Neural progenitor cell (in vitro differentiated cells): ENCODE measurements at regions not wholly inside any gene's neighbourhood (a gene's known extent, or its start where the extent isn't known, plus 50 kb on each side); places are given as distances from the start of the nearest gene placed in this dataset.
"Not testable (repeated sequence)": the region's sequence is repeated elsewhere in the genome, so short reads cannot be mapped to it uniquely, and the experiment has no call there.

ENCODE experiments used
- DNase-seq: peaks from one replicate; pipeline ENCODE4 v3.0.0-alpha.2; 2016; ENCODE audit warnings: low spot score
- H2AFZ ChIP-seq: fragments of 200-600 bp; sonication (generic); replicated peaks from 2 replicates; pipeline ENCODE4 v1.6.1; 2016; ENCODE audit warnings: antibody characterized with exemption
- H3F3A ChIP-seq: fragments of 200-600 bp; sonication (generic); 2 replicates; pipeline ENCODE4 v1.6.1; 2016; ENCODE audit warnings: antibody characterized with exemption, low read depth
- H3K27ac ChIP-seq: fragments of 200-600 bp; sonication (generic); 2 replicates; pipeline ENCODE4 v1.5.1; 2016; ENCODE audit warnings: mild to moderate bottlenecking
- H3K27me3 ChIP-seq: fragments of 200-600 bp; sonication (generic); 2 replicates; pipeline ENCODE4 v1.6.1; 2016; ENCODE audit warnings: mild to moderate bottlenecking, moderate library complexity
- H3K36me3 ChIP-seq: fragments of 200-600 bp; sonication (generic); 2 replicates; pipeline ENCODE4 v1.5.1; 2016
- H3K4me1 ChIP-seq: fragments of 200-600 bp; sonication (generic); 2 replicates; pipeline ENCODE4 v1.6.1; 2016; ENCODE audit warnings: mixed run types
- H3K4me2 ChIP-seq: fragments of 200-600 bp; sonication (generic); 2 replicates; pipeline ENCODE4 v1.6.1; 2016
- H3K4me3 ChIP-seq: fragments of 200-600 bp; sonication (generic); 2 replicates; pipeline ENCODE4 v1.5.1; 2016
- H3K79me2 ChIP-seq: fragments of 200-600 bp; sonication (generic); 2 replicates; pipeline ENCODE4 v1.6.1; 2016; ENCODE audit warnings: low read depth
- H3K9ac ChIP-seq: fragments of 200-600 bp; sonication (generic); 2 replicates; pipeline ENCODE4 v1.6.1; 2016
- H3K9me3 ChIP-seq: fragments of 200-600 bp; sonication (generic); 2 replicates; pipeline ENCODE4 v1.5.1; 2016; ENCODE audit warnings: low read depth
- H4K20me1 ChIP-seq: fragments of 200-600 bp; sonication (generic); 2 replicates; pipeline ENCODE4 v1.6.1; 2016; ENCODE audit warnings: low read depth
- H3K27ac Mint-ChIP-seq: 3 replicates; pipeline ENCODE4 v1.8.0; 2021; ENCODE audit warnings: mixed read lengths
- H3K27me3 Mint-ChIP-seq: 2 replicates; pipeline ENCODE4 v1.8.0; 2022; ENCODE audit warnings: low read depth, mild to moderate bottlenecking, inconsistent platforms, moderate library complexity, mixed read lengths; ENCODE audit not compliant: insufficient read depth
- H3K36me3 Mint-ChIP-seq: 3 replicates; pipeline ENCODE4 v1.8.0; 2021; ENCODE audit warnings: mixed read lengths
- H3K4me1 Mint-ChIP-seq: 3 replicates; pipeline ENCODE4 v1.8.0; 2021; ENCODE audit warnings: mixed read lengths
- H3K4me3 Mint-ChIP-seq: 3 replicates; pipeline ENCODE4 v1.8.0; 2021; ENCODE audit warnings: mild to moderate bottlenecking, moderate library complexity, mixed read lengths
- H3K9me3 Mint-ChIP-seq: 3 replicates; pipeline ENCODE4 v1.8.0; 2020; ENCODE audit warnings: mixed read lengths
- EZH2 ChIP-seq: fragments of 200-600 bp; sonication (generic); IDR thresholded peaks from 2 replicates; pipeline ENCODE4 v1.6.1; 2017; ENCODE audit warnings: antibody characterized with exemption, mild to moderate bottlenecking, moderate library complexity
- EZH2phosphoT487 ChIP-seq: fragments of 200-600 bp; sonication (generic); IDR thresholded peaks from 2 replicates; pipeline ENCODE4 v1.6.1; 2017; ENCODE audit warnings: antibody characterized with exemption
- TF ChIP-seq, protein P1 (sequence below): fragments of 200-600 bp; sonication (generic); IDR thresholded peaks from 2 replicates; pipeline ENCODE4 v1.5.1; 2017; ENCODE audit warnings: antibody characterized with exemption, mild to moderate bottlenecking

DNA sequence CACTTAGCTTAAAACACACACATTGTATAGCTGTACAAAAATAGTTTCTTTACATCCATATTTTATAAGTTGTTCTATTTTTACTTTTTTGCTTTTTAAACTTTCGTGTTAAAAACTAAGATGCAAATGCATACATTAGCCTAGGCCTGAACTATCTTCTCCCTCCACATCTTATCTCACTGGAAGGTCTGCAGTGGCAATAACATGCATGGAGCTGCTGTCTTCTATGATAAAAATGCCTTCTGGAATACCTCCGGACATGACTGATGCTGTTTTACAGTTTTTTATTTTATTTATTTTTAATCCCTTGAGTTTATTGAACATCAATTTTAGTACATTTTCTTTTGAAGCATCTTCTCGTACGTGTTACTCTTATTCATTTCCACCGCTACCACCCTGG lies 112.3 kb upstream of the TSPAN8 start:
- no peak for DNase-seq
- no peaks in the 10 kb centered on the region for H3F3A ChIP-seq
- H2AFZ ChIP-seq: no peak overlapping the region
- H3K36me3 ChIP-seq: no peaks in the 10 kb centered on the region
- Mint-ChIP-seq H3K4me3 (no peak overlapping the region), H3K9me3 (no peaks in the 10 kb centered on the region), H3K36me3 (no peaks in the 10 kb centered on the region), H3K4me1 (no peaks in the 10 kb centered on the region), H3K27ac (no peak overlapping the region), H3K27me3 (no peaks in the 10 kb centered on the region)
- H3K27me3 ChIP-seq: no peaks in the 10 kb centered on the region
- H3K27ac ChIP-seq: no peak overlapping the region
- no peaks in the 10 kb centered on the region for H3K9me3 ChIP-seq
- no peak for TF ChIP-seq EZH2phosphoT487
- no peak for TF ChIP-seq EZH2
- H3K4me1 ChIP-seq: no peaks in the 10 kb centered on the region
- no peak overlapping the region for H3K4me3 ChIP-seq
- no peak overlapping the region for H3K4me2 ChIP-seq
- H3K79me2 ChIP-seq: no peaks in the 10 kb centered on the region
- H3K9ac ChIP-seq: no peak overlapping the region
- H4K20me1 ChIP-seq: no peaks in the 10 kb centered on the region

DNA sequence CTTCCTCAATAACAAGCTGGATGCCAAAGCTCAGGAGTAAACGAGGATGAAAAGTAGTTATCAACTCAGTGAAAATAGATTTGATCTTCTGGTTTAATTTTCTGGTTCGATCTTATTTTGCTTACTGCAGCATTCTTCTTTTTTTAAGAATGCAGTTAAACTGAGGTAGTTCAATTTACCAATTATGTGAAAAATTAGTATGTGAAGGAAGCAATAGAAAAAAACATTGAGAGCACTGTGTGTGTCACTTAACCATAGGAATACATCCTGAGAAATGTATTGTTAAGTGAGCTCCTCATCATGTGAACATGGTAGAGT lies 111.4 kb upstream of the TSPAN8 start:
- Histone ChIP-seq H3K4me1 (no peaks in the 10 kb centered on the region), H3F3A (no peaks in the 10 kb centered on the region), H3K4me2 (no peak overlapping the region), H3K4me3 (no peak overlapping the region), H3K9me3 (no peaks in the 10 kb centered on the region), H3K9ac (no peak overlapping the region), H4K20me1 (no peaks in the 10 kb centered on the region), H3K36me3 (no peaks in the 10 kb centered on the region), H3K79me2 (no peaks in the 10 kb centered on the region), H2AFZ (no peak overlapping the region), H3K27ac (no peak overlapping the region), H3K27me3 (no peaks in the 10 kb centered on the region)
- TF ChIP-seq EZH2 (no peak), EZH2phosphoT487 (no peak)
- TF ChIP-seq, protein P1, sequence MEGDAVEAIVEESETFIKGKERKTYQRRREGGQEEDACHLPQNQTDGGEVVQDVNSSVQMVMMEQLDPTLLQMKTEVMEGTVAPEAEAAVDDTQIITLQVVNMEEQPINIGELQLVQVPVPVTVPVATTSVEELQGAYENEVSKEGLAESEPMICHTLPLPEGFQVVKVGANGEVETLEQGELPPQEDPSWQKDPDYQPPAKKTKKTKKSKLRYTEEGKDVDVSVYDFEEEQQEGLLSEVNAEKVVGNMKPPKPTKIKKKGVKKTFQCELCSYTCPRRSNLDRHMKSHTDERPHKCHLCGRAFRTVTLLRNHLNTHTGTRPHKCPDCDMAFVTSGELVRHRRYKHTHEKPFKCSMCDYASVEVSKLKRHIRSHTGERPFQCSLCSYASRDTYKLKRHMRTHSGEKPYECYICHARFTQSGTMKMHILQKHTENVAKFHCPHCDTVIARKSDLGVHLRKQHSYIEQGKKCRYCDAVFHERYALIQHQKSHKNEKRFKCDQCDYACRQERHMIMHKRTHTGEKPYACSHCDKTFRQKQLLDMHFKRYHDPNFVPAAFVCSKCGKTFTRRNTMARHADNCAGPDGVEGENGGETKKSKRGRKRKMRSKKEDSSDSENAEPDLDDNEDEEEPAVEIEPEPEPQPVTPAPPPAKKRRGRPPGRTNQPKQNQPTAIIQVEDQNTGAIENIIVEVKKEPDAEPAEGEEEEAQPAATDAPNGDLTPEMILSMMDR: no peak
- Mint-ChIP-seq H3K4me1 (no peaks in the 10 kb centered on the region), H3K36me3 (no peaks in the 10 kb centered on the region), H3K27ac (no peak overlapping the region), H3K27me3 (no peaks in the 10 kb centered on the region), H3K9me3 (no peaks in the 10 kb centered on the region), H3K4me3 (no peak overlapping the region)
- no peak for DNase-seq

DNA sequence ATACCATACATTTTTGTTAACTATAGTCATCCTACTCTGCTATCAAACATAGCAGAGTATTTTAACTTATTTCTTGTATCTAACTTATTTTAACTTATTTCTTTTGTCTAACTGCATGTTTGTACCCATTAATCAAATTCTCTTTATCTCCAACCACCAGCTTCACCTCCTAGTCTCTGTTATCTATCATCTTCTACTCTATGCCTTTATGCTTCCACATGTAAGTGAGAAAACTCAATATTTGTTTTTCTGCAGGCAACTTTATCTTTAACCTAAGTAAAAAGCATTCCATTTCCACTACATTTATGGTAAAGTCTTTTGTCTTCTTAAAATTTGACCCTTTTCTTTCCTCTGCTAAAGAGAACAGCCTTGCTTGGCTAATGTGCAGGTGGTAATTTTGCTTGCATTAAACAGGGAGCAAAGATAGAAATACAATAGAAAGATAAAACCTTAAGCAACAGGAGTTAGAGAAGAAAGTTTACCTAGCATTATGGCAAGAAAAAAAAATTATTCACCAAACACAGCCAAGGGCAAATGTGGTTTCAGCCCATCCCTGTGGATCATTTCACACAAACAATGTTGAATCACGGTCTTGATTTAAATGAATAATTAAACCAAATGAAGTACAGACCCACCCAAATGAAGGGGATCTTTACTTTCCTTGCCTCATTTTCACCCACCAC lies 110.9 kb upstream of the TSPAN8 start:
- Mint-ChIP-seq H3K36me3 (no peaks in the 10 kb centered on the region), H3K4me1 (no peaks in the 10 kb centered on the region), H3K27ac (no peak overlapping the region), H3K27me3 (no peaks in the 10 kb centered on the region), H3K9me3 (no peaks in the 10 kb centered on the region), H3K4me3 (no peak overlapping the region)
- Histone ChIP-seq H3K4me2 (no peak overlapping the region), H4K20me1 (no peaks in the 10 kb centered on the region), H3K27me3 (no peaks in the 10 kb centered on the region), H3F3A (no peaks in the 10 kb centered on the region), H3K36me3 (no peaks in the 10 kb centered on the region), H2AFZ (no peak overlapping the region), H3K9ac (no peak overlapping the region), H3K27ac (no peak overlapping the region), H3K9me3 (no peaks in the 10 kb centered on the region), H3K79me2 (no peaks in the 10 kb centered on the region), H3K4me1 (no peaks in the 10 kb centered on the region), H3K4me3 (no peak overlapping the region)
- DNase-seq: no peak
- no peak for TF ChIP-seq EZH2phosphoT487
- TF ChIP-seq, protein P1: no peak
- TF ChIP-seq EZH2: no peak

DNA sequence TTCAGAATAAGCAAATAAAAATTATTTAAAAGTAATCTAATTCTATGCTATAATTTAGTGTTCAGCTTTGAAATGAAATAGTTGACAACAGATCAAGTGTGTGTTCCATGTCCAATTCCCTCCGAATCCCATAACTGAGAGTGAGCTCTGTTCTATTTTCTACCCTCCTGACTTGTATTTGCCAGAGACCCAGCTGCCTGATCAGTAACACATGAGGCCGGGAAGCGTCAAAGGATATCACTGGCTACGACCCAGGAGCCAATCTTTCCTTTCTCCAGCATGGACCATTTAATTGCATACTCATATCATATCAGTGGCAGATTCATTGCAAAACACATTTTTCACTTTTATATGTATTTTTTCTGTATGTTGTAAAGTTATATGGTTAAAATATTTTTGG lies 108.8 kb upstream of the TSPAN8 start:
- no peak for TF ChIP-seq EZH2phosphoT487
- TF ChIP-seq, protein P1: no peak
- no peak for TF ChIP-seq EZH2
- Histone ChIP-seq H3K9ac (no peak overlapping the region), H3K9me3 (no peaks in the 10 kb centered on the region), H3K4me2 (no peak overlapping the region), H3F3A (no peaks in the 10 kb centered on the region), H3K79me2 (no peaks in the 10 kb centered on the region), H3K27me3 (no peaks in the 10 kb centered on the region), H3K27ac (no peak overlapping the region), H3K4me1 (no peaks in the 10 kb centered on the region), H4K20me1 (no peaks in the 10 kb centered on the region), H2AFZ (no peak overlapping the region), H3K36me3 (no peaks in the 10 kb centered on the region), H3K4me3 (no peak overlapping the region)
- DNase-seq: no peak
- Mint-ChIP-seq H3K9me3 (no peaks in the 10 kb centered on the region), H3K4me1 (no peaks in the 10 kb centered on the region), H3K4me3 (no peak overlapping the region), H3K27me3 (no peaks in the 10 kb centered on the region), H3K27ac (no peak overlapping the region), H3K36me3 (no peaks in the 10 kb centered on the region)

DNA sequence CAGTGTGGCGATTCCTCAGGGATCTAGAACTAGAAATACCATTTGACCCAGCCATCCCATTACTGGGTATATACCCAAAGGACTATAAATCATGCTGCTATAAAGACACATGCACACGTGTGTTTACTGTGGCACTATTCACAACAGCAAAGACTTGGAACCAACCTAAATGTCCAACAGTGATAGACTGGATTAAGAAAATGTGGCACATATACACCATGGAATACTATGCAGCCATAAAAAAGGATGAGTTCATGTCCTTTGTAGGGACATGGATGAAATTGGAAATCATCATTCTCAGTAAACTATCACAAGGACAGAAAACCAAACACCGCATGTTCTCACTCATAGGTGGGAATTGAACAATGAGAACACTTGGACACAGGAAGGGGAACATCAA lies 107.9 kb upstream of the TSPAN8 start:
- not testable (repeated sequence) for H3K9ac ChIP-seq, H3K36me3 ChIP-seq, H3K9me3 Mint-ChIP-seq, H3K36me3 Mint-ChIP-seq, H3K4me3 Mint-ChIP-seq, H3K27ac ChIP-seq, H3K4me1 Mint-ChIP-seq, H3K4me3 ChIP-seq, H2AFZ ChIP-seq, H3K27ac Mint-ChIP-seq, H3F3A ChIP-seq, DNase-seq, H3K79me2 ChIP-seq, H3K27me3 Mint-ChIP-seq, H3K4me1 ChIP-seq, H3K9me3 ChIP-seq, H4K20me1 ChIP-seq, H3K27me3 ChIP-seq, H3K4me2 ChIP-seq
